Lung (tissue), 11 donors: ENCODE measurements at regions not wholly inside any gene's neighbourhood (a gene's known extent, or its start where the extent isn't known, plus 50 kb on each side); places are given as distances from the start of the nearest gene placed in this dataset.

Experiments used
- ATAC-seq: fragments of 200-7000 bp; cut with Tn5 transposase; one replicate; pipeline ENCODE4 v1.9.1; 2020; ENCODE audit warnings: moderate number of reproducible peaks; ENCODE audit not compliant: insufficient read depth, low FRiP score
- DNase-seq, 3 donors: peaks; one replicate each; pipeline ENCODE4 v3.0.0-alpha.2; 2013 to 2017
- H3K27ac ChIP-seq, 2 donors: one replicate each; pipeline ENCODE4 v1.5.1; 2013; ENCODE audit warnings: mild to moderate bottlenecking in 2 of 2, moderate library complexity in 2 of 2, control low read depth in 1 of 2, inconsistent platforms in 1 of 2, low read depth in 1 of 2, low read length in 1 of 2
- H3K27me3 ChIP-seq, 3 donors: one replicate each; pipeline ENCODE4 v1.5.1; 2013; ENCODE audit warnings: low read length in 2 of 3; ENCODE audit not compliant: control insufficient read depth in 3 of 3, insufficient read depth in 3 of 3
- H3K36me3 ChIP-seq, 4 donors: one replicate each; pipeline ENCODE4 v1.5.1; 2013; ENCODE audit warnings: low read length in 4 of 4, mild to moderate bottlenecking in 1 of 4, moderate library complexity in 1 of 4; ENCODE audit not compliant: control insufficient read depth in 4 of 4, insufficient read depth in 4 of 4
- H3K4me1 ChIP-seq, 5 donors: one replicate each; pipeline ENCODE4 v1.5.1; 2013; ENCODE audit warnings: low read length in 5 of 5, mild to moderate bottlenecking in 2 of 5, moderate library complexity in 1 of 5; ENCODE audit not compliant: control insufficient read depth in 5 of 5, insufficient read depth in 5 of 5
- H3K4me3 ChIP-seq: one replicate; pipeline ENCODE4 v1.5.1; 2013; ENCODE audit warnings: mild to moderate bottlenecking, control low read depth, moderate library complexity
- H3K9ac ChIP-seq, 2 donors: one replicate each; pipeline ENCODE4 v1.5.1; 2013; ENCODE audit warnings: low read length in 2 of 2, control low read depth in 1 of 2; ENCODE audit not compliant: insufficient read depth in 1 of 2
- H3K9me3 ChIP-seq, 4 donors: one replicate each; pipeline ENCODE4 v1.5.1; 2013; ENCODE audit warnings: low read length in 3 of 4, mild to moderate bottlenecking in 1 of 4, moderate library complexity in 1 of 4; ENCODE audit not compliant: control insufficient read depth in 4 of 4, insufficient read depth in 3 of 4
- WGBS, 2 donors: extraction: QIAGEN DNeasy Blood & Tissue Kit; methylation state at CpG; one replicate each; pipeline ENCODE4 v1.1.7; 2013; 5-methylcytosine and 5-hydroxymethylcytosine counted together
- TF ChIP-seq, protein P1 (sequence below): IDR thresholded peaks from 2 replicates; pipeline ENCODE4 v1.5.1; 2012; ENCODE audit warnings: mild to moderate bottlenecking; ENCODE audit errors: control extremely low read depth, extremely low read depth
- donor health status: control.
- donor health status: control.
- donor health status: Bipolar disorder and iron deficiency.
- donor health status: healthy.
- donor health status: DM: yes; HTN: yes; CAD: no.

DNA sequence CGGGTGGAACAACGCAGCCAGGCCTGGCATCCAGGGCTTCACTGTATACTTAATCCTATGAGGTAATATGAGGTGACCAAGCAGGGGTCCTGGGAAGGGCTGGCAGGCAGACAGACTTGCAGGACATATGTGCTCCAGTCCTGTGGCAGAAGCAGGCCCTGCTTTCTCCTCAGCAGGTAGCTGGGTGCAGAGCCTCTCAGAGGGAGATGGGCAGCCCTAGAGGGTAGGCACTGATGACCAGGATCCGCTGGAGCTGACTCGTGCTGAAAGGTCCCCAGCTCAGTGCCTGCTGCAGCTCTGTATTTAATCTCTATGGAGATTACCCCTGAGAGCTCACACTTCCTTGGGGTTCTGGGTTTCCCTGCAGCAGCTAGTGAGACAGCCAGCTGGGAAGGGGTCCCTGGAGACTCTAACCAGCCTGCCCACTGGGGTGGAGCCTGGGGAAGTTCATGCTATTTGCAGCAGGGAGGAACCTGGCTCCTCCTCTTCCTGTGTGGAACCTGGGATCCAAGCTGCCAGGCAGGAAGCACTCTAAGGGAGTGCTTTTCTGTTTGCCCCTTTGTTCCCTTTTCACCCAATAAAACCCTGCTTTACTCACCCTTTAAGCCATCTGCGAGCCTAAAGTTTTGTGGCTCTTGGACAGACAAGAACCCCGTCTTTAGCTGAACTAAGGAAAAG, 339.2 kb downstream of the DCAF12L2 start:
- WGBS, 2 donors: 75 to 85% methylated on average over 6 of the region's 6 CpGs
- Histone ChIP-seq H3K9me3 (peaks cover 0 to 2% (median 0%) of the 10 kb centered on the region in 4 donors), H3K9ac (no peak overlapping the region), H3K4me3 (no peak overlapping the region), H3K36me3 (no peaks in the 10 kb centered on the region), H3K27me3 (no peaks in the 10 kb centered on the region), H3K4me1 (no peaks in the 10 kb centered on the region), H3K27ac (no peak overlapping the region)
- ATAC-seq (no peak), DNase-seq (no peak)
- TF ChIP-seq, protein P1, sequence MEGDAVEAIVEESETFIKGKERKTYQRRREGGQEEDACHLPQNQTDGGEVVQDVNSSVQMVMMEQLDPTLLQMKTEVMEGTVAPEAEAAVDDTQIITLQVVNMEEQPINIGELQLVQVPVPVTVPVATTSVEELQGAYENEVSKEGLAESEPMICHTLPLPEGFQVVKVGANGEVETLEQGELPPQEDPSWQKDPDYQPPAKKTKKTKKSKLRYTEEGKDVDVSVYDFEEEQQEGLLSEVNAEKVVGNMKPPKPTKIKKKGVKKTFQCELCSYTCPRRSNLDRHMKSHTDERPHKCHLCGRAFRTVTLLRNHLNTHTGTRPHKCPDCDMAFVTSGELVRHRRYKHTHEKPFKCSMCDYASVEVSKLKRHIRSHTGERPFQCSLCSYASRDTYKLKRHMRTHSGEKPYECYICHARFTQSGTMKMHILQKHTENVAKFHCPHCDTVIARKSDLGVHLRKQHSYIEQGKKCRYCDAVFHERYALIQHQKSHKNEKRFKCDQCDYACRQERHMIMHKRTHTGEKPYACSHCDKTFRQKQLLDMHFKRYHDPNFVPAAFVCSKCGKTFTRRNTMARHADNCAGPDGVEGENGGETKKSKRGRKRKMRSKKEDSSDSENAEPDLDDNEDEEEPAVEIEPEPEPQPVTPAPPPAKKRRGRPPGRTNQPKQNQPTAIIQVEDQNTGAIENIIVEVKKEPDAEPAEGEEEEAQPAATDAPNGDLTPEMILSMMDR: no peak

DNA sequence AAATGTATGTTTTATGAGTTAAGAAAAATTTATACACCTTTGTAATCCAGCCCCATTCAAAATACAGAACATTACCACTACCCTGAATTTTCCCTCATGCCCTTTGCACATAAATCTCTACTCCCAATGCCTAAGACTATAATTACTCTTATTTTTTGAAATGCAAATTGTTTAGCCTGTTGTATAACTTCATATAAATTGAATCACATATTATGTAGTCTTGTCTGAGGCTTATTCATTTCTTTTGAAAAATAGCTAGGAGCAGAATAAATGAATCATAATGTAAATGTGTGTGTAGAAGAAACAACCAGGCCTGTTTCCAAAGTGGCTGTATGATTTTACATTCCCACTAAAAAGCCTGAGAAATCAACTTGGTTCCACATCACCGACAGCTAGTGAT, 319.8 kb downstream of the DCAF12L2 start:
- Histone ChIP-seq H3K9ac (no peak overlapping the region), H3K27me3 (no peaks in the 10 kb centered on the region), H3K9me3 (no peaks in the 10 kb centered on the region), H3K4me1 (no peaks in the 10 kb centered on the region), H3K27ac (no peak overlapping the region), H3K4me3 (no peak overlapping the region), H3K36me3 (no peaks in the 10 kb centered on the region)
- TF ChIP-seq, protein P1: no peak
- ATAC-seq: no peak
- no peak for DNase-seq
- WGBS, 2 donors: 63 to 87% methylated on average over 1 of the region's 1 CpG

DNA sequence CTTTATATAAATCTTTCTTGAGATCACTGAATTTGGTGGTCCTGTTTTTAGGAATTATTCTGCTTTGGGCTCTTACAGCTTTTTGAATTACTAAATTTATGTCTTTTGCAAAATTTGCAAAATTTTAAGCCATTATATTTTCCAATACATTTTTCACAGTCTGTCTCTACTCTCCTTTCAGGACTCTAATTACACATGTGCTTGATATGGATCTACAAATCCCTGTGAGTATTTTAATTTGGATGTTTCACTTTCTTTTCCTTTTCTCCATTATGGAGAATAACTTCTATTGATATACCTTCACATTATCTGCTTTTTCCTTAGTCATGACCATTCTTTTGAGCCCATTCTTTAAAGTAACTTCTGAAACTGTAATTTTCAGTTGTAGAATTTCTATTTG, 315.4 kb downstream of the DCAF12L2 start:
- no peak overlapping the region for H3K4me3 ChIP-seq
- no peaks in the 10 kb centered on the region for H3K4me1 ChIP-seq
- no peak overlapping the region for H3K27ac ChIP-seq
- no peak for DNase-seq
- no peaks in the 10 kb centered on the region for H3K36me3 ChIP-seq
- no peak overlapping the region for H3K9ac ChIP-seq
- no peaks in the 10 kb centered on the region for H3K27me3 ChIP-seq
- ATAC-seq: no peak
- TF ChIP-seq, protein P1: no peak
- H3K9me3 ChIP-seq: no peaks in the 10 kb centered on the region

DNA sequence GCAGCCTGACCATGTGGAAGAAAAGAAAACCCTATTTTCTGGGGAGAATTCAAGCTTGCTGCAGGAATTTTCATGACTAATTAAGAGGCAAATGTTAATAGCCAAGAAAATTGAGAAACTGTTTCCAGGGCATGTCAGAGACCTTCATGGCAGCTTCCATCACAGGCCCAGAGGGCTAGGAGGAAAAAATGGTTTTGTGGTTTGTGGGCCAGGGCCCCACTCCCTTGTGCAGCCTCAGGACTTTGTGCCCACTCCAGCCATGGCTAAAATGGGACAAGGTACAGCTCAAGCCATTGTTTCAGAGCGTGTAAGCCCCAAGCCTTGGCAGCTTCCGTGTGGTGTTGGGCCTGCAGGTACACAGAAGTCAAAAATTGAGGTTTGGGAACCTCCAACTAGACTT, 282.9 kb downstream of the DCAF12L2 start:
- 65 to 85% methylated on average over 2 of the region's 2 CpGs for WGBS, 2 donors
- Histone ChIP-seq H3K4me3 (no peak overlapping the region), H3K36me3 (no peaks in the 10 kb centered on the region), H3K27ac (no peak overlapping the region), H3K27me3 (no peaks in the 10 kb centered on the region), H3K9me3 (peaks cover 0 to 11% (median 5%) of the 10 kb centered on the region in 4 donors), H3K9ac (no peak overlapping the region), H3K4me1 (no peaks in the 10 kb centered on the region)
- DNase-seq (no peak), ATAC-seq (no peak)
- TF ChIP-seq, protein P1: no peak
